ENCODE measurements at regions not wholly inside any gene's neighbourhood (a gene's known extent, or its start where the extent isn't known, plus 50 kb on each side); places are given as distances from the start of the nearest gene placed in this dataset. TPM values are rescaled to one million over a fixed set of nuclear protein-coding genes. Genes with fewer than 3 reads are reported as not detected.
A peak's percentile ranks its signal among the peaks of the same experiment; 100 is the strongest.

GRCh38 chr6:24060982-24061754 lies 64.8 kb upstream of the NRSN1 start:
- DNase-seq (ENCODE audit: low spot score), result no peak

DNA sequence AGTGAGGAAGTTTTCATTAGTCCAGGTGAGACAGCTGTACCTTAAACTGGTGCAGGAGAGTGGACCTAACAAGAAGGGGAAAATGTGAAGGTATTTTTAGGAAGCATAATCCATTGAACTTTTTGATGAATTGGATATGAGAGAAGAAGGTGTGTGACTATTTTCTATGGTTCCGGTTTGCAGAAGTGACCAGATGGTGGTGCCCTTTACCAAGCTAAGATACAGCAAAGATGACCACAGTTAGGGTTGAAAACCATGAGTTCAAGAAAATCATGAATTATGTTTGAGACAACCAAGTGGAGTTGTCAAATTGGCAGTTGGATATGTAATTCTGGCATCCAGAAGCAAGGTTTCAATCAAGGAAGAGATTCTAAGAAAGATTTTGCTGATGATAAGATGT lies 61.9 kb upstream of the NRSN1 start:
- peak; percentile 47 for DNase-seq (ENCODE audit: low spot score)

- no peak for DNase-seq (ENCODE audit: low spot score)
Observed at GRCh38 chr6:24064832-24065231, 61.2 kb upstream of the NRSN1 start.

DNA sequence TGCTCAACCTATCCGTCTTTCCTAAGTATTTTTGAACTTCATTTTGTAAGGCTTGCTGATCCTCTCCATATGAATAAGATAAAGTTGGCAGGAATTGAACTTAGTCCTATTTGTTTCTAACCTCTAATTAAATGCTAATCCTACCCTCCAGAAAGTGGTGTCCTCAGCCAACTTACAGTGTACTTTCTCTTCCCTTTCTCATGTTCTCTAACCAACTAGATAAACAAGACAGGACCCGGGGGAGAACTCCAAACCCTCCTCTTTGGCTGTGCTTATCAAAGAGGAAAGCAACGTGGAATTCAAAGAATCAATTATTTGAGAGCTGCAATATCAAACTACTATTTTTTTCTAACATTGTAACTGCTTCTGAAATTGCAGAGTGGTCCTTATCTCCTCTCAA lies 56.5 kb upstream of the NRSN1 start:
- no peak for DNase-seq (ENCODE audit: low spot score)

DNA sequence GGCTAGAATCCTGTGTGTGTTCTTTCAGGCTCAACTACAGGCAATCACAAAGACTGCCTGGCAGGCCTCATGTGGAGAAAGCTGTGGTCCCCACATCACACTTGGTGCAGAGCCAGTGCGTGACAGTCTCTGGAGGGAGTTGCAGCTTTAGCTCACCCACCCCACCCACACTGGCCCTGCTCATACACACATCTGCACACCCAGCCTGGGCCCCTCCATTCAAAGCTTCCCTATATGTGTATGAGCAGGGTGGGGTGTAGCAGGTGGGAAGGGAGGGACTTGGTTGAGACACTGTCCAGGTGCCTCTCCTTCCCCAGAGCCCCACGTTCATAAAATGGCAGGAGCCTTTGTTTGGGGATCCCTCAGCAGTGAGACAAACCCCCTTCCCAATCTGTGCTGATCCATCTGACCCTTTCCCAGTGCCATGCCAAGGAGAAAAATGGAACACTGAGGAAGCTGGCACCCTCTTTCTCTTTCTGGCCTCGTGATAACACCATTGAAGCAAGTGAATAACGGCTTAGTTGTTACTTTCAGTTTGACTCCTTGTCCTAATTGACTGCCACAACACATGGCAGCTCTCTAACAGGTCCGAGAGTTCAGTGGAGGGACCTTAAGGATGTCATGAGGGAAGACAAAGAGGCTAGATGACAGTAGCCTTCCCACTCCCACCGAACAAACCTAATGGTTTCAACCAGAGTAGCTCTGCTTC lies 53.8 kb upstream of the NRSN1 start:
- no peak for DNase-seq (ENCODE audit: low spot score)

- no peak for DNase-seq (ENCODE audit: low spot score)
Observed at GRCh38 chr6:24076011-24076410, 50.0 kb upstream of the NRSN1 start.

Small RNAs in the stretch of these regions (small RNA-seq; reads per million reads assigned to genes)
- not detected for gene AL133270.1
- not detected for gene RNU6-1060P
- gene SPTLC1P2, result not detected
